ENCODE measurements at regions not wholly inside any gene's neighbourhood (a gene's known extent, or its start where the extent isn't known, plus 50 kb on each side); places are given as distances from the start of the nearest gene placed in this dataset.

GRCh38 chr16:73873643-73874042, 423.0 kb upstream of the PSMD7 start (continued):
- TF ChIP-seq SUZ12 (IDR thresholded peaks at IDR 0.05; ENCODE audit: low read length) = no peak
- TF ChIP-seq ATF2 (IDR thresholded peaks at IDR 0.05; ENCODE audit: low read length) = no peak
- no peak for TF ChIP-seq EGR1 (IDR thresholded peaks at IDR 0.05; ENCODE audit: borderline replicate concordance, low read depth, low read length)
- no peak for TF ChIP-seq TEAD4 (IDR thresholded peaks at IDR 0.05; ENCODE audit: low read depth, low read length)
- TF ChIP-seq TAF7 (optimal IDR thresholded peaks at IDR 0.05; ENCODE audit: borderline replicate concordance, low read depth, low read length) = no peak
- no peak for TF ChIP-seq SIRT6 (IDR thresholded peaks at IDR 0.05; ENCODE audit: low read length)
- TF ChIP-seq RXRA (IDR thresholded peaks at IDR 0.05; ENCODE audit: insufficient read depth, low read depth, low read length) = no peak
- TF ChIP-seq BACH1 (IDR thresholded peaks at IDR 0.05; ENCODE audit: low read length) = no peak

All from H1 (cell line).